GM19438 (cell line): ENCODE measurements at regions not wholly inside any gene's neighbourhood (a gene's known extent, or its start where the extent isn't known, plus 50 kb on each side); places are given as distances from the start of the nearest gene placed in this dataset.

ENCODE experiments used
- ATAC-seq: cut with Tn5 transposase; IDR thresholded peaks from one replicate; pipeline ENCODE4 v1.9.1; 2021; ENCODE audit warnings: low read depth; ENCODE audit not compliant: unreplicated experiment

- ATAC-seq, result no peak
Measured at GRCh38 chr18:75823471-75823870, 396.0 kb upstream of the SMIM21 start.

- no peak for ATAC-seq
Measured at GRCh38 chr18:75818383-75818782, 390.9 kb upstream of the SMIM21 start.

- no peak for ATAC-seq
Measured at GRCh38 chr18:75815767-75816166, 388.3 kb upstream of the SMIM21 start.

GRCh38 chr18:75812761-75813160 lies 385.3 kb upstream of the SMIM21 start:
- ATAC-seq, result no peak

- ATAC-seq, result no peak
Measured at GRCh38 chr18:75810961-75811551, 383.6 kb upstream of the SMIM21 start.

- no peak for ATAC-seq
Measured at GRCh38 chr18:75810516-75810915, 383.0 kb upstream of the SMIM21 start.

- no peak for ATAC-seq
Measured at GRCh38 chr18:75809926-75810255, 382.4 kb upstream of the SMIM21 start.

GRCh38 chr18:75809151-75809925 lies 381.8 kb upstream of the SMIM21 start:
- no peak for ATAC-seq

GRCh38 chr18:75805265-75805664 lies 377.8 kb upstream of the SMIM21 start:
- ATAC-seq, result no peak

- ATAC-seq, result no peak
Measured at GRCh38 chr18:75802681-75803080, 375.2 kb upstream of the SMIM21 start.

- ATAC-seq, result no peak
Measured at GRCh38 chr18:75801178-75801577, 373.7 kb upstream of the SMIM21 start.

- ATAC-seq, result no peak
Measured at GRCh38 chr18:75800331-75800648, 372.8 kb upstream of the SMIM21 start.

- no peak for ATAC-seq
Measured at GRCh38 chr18:75799449-75800330, 372.2 kb upstream of the SMIM21 start.

- no peak for ATAC-seq
Measured at GRCh38 chr18:75797046-75797445, 369.5 kb upstream of the SMIM21 start.

GRCh38 chr18:75790796-75791195 lies 363.3 kb upstream of the SMIM21 start:
- ATAC-seq, result no peak

GRCh38 chr18:75790111-75790510 lies 362.6 kb upstream of the SMIM21 start:
- no peak for ATAC-seq

- no peak for ATAC-seq
Measured at GRCh38 chr18:75785834-75786233, 358.3 kb upstream of the SMIM21 start.

GRCh38 chr18:75785206-75785605 lies 357.7 kb upstream of the SMIM21 start:
- ATAC-seq, result no peak

- no peak for ATAC-seq
Measured at GRCh38 chr18:75784390-75784789, 356.9 kb upstream of the SMIM21 start.

GRCh38 chr18:75783566-75784281 lies 356.2 kb upstream of the SMIM21 start:
- ATAC-seq, result no peak

GRCh38 chr18:75782826-75783225 lies 355.3 kb upstream of the SMIM21 start:
- no peak for ATAC-seq
